ENCODE measurements at regions not wholly inside any gene's neighbourhood (a gene's known extent, or its start where the extent isn't known, plus 50 kb on each side); places are given as distances from the start of the nearest gene placed in this dataset.

DNA sequence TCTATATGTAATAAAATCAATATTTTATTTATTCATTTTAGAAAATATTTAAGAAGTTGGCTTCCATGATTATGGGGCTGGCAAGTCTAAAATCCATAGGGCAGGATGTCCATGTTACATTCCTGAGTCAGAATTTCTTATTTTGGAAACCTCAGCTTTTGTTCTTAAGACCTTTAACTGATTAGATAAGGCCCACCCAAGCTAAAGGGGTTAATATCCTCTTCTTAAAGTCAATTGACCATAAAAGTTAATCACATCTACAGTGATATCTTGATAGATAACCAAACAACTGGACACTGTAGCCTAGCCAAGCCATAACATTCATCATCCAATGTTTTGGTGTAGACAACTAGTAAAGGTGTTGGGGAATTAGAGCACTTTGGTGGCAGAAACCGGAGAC, 1035.4 kb upstream of the ZEB2 start:
- DNase-seq (ENCODE audit: low spot score) (no peak), ATAC-seq (ENCODE audit: low FRiP score) (no peak)

GRCh38 chr2:145551686-145552085, 1031.8 kb upstream of the ZEB2 start:
- no peak for ATAC-seq (ENCODE audit: low FRiP score)
- TF ChIP-seq CTCF (IDR thresholded peaks at IDR 0.05): no peak
- no peak for DNase-seq (ENCODE audit: low spot score)

More for the DNA sequence above, 1035.4 kb upstream of the ZEB2 start:
- no peak for TF ChIP-seq CTCF (IDR thresholded peaks at IDR 0.05)

- no peak for TF ChIP-seq CTCF (IDR thresholded peaks at IDR 0.05)
- no peak for ATAC-seq (ENCODE audit: low FRiP score)
- DNase-seq (ENCODE audit: low spot score): no peak
Measured at GRCh38 chr2:145548479-145548878, 1028.6 kb upstream of the ZEB2 start.

DNA sequence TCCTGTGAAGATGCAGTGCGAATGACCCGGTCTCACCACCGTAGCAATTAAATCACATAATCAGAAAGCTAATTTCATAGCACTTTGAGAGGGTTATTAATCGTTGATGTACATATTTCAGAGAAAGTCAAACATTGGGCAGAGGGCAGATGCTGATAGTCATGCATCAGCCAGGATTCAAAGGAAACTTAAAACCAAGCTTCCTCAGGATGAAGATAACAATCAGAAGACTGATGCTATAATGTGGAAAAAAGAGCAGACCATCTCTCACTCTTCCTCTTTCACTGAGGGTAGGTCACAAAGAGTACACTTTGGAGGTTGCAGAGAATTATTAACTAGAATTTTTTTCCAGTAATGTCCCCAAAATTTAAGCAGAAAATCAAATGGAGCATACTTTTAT, 1027.7 kb upstream of the ZEB2 start:
- no peak for DNase-seq (ENCODE audit: low spot score)
- ATAC-seq (ENCODE audit: low FRiP score): no peak
- no peak for TF ChIP-seq CTCF (IDR thresholded peaks at IDR 0.05)

- no peak for DNase-seq (ENCODE audit: low spot score)
- no peak for ATAC-seq (ENCODE audit: low FRiP score)
- TF ChIP-seq CTCF (IDR thresholded peaks at IDR 0.05): no peak
Measured at GRCh38 chr2:145546091-145546490, 1026.2 kb upstream of the ZEB2 start.

DNA sequence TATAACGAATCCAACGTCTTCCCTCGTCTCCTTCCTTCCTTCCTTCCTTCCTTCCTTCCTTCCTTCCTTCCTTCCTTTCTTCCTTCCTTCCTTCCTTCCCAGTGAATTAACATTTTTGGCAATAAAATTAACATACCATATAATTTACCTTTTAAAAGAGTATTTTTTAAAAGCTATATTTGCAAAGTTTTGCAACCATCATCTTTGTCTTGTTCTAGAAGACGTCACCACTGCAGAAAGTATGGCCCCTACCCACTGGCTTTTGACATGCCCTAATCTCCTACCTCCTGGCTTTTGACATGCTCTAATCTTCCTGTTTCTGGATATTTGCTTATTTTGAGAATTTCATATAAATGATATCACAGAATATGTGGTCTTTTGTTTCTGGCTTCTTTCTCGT, 1023.9 kb upstream of the ZEB2 start:
- DNase-seq (ENCODE audit: low spot score): no peak
- TF ChIP-seq CTCF (IDR thresholded peaks at IDR 0.05): no peak
- ATAC-seq (ENCODE audit: low FRiP score): no peak

- DNase-seq (ENCODE audit: low spot score) (no peak), ATAC-seq (ENCODE audit: low FRiP score) (no peak)
- no peak for TF ChIP-seq CTCF (IDR thresholded peaks at IDR 0.05)
Measured at GRCh38 chr2:145543155-145543554, 1023.2 kb upstream of the ZEB2 start.

All from omental fat pad (tissue), 3 donors.